Right lobe of liver (tissue), 6 donors: ENCODE measurements at regions not wholly inside any gene's neighbourhood (a gene's known extent, or its start where the extent isn't known, plus 50 kb on each side); places are given as distances from the start of the nearest gene placed in this dataset.

ENCODE experiments used
- ATAC-seq, 4 donors: fragments of 200-7000 bp; cut with Tn5 transposase; one replicate each; pipeline ENCODE4 v1.9.1; 2020; ENCODE audit warnings: mild to moderate bottlenecking in 4 of 4, moderate library complexity in 4 of 4
- DNase-seq, 3 donors: peaks; one replicate each; pipeline ENCODE4 v3.0.0-alpha.2; 2020
- H3K27ac ChIP-seq, 3 donors: fragments of 200-600 bp; one replicate each; pipeline ENCODE4 v1.8.0; 2022
- H3K27me3 ChIP-seq, 2 donors: fragments of 200-600 bp; one replicate each; pipeline ENCODE4 v1.8.0; 2022
- H3K36me3 ChIP-seq, 4 donors: fragments of 200-600 bp; sonication (generic) in 1 of 4; one replicate each; pipeline versions ENCODE4 v1.5.1 to v1.8.0; 2017 to 2022; ENCODE audit warnings: control low read depth in 1 of 4
- H3K4me1 ChIP-seq, 4 donors: fragments of 200-600 bp; sonication (generic) in 1 of 4; one replicate each; pipeline versions ENCODE4 v1.5.1 to v1.8.0; 2017 to 2022; ENCODE audit warnings: control low read depth in 1 of 4
- H3K4me3 ChIP-seq, 3 donors: fragments of 200-600 bp; one replicate each; pipeline ENCODE4 v1.8.0; 2022
- H3K9me3 ChIP-seq, 4 donors: fragments of 200-600 bp; sonication (generic) in 1 of 4; one replicate each; pipeline versions ENCODE4 v1.5.1 to v1.8.0; 2017 to 2022; ENCODE audit warnings: control low read depth in 1 of 4
- CTCF ChIP-seq, 4 donors: fragments of 200-600 bp in 3 of 4; fragments of 450-650 bp in 1 of 4; IDR thresholded peaks; one replicate each; pipeline versions ENCODE4 v1.5.1 to v1.8.0; 2016 to 2022; ENCODE audit warnings: antibody characterized with exemption in 4 of 4, mild to moderate bottlenecking in 2 of 4
- POLR2A ChIP-seq: fragments of 450-650 bp; IDR thresholded peaks from one replicate; pipeline ENCODE4 v1.6.1; 2017; ENCODE audit warnings: antibody characterized with exemption, mild to moderate bottlenecking
- WGBS: methylation state at CpG from one replicate; pipeline ENCODE4 v1.1.6; 2018; ENCODE audit warnings: low coverage, low lambda C conversion rate; ENCODE audit not compliant: insufficient coverage; ENCODE audit errors: missing lambda C conversion rate; 5-methylcytosine and 5-hydroxymethylcytosine counted together
- intact Hi-C, 2 donors: fragments of 100-400 bp; cut with DNase I; formaldehyde crosslinking; loops; one replicate each; pipeline versions ENCODE4 v1.11.2 to v1.14.1; 2022
- donor health status: DM: no; HTN: yes; CAD: no.
- donor health status: DM: no; HTN: no; CAD: no.
- donor health status: DM: no; HTN: no; CAD: no.
- donor health status: DM: no; HTN: yes; CAD: no.
- donor health status: DM: no; HTN: yes; CAD: no.

- no peaks in the 10 kb centered on the region for H3K36me3 ChIP-seq
- H3K27ac ChIP-seq = no peak overlapping the region
- ATAC-seq (no peak), DNase-seq (no peak)
- H3K4me1 ChIP-seq = peaks cover 0 to 3% (median 0%) of the 10 kb centered on the region in 4 donors
- H3K27me3 ChIP-seq = no peaks in the 10 kb centered on the region
- no peak overlapping the region for H3K4me3 ChIP-seq
- TF ChIP-seq POLR2A (no peak), CTCF (IDR thresholded peaks at IDR 0.05) (no peak)
- WGBS = 76% methylated on average over 3 of the region's 3 CpGs
- H3K9me3 ChIP-seq = no peaks in the 10 kb centered on the region
- intact Hi-C loops = no loop called here
These were observed 251.9 kb downstream of the SEC23A start for GRCh38 chr14:38851111-38851510.

DNA sequence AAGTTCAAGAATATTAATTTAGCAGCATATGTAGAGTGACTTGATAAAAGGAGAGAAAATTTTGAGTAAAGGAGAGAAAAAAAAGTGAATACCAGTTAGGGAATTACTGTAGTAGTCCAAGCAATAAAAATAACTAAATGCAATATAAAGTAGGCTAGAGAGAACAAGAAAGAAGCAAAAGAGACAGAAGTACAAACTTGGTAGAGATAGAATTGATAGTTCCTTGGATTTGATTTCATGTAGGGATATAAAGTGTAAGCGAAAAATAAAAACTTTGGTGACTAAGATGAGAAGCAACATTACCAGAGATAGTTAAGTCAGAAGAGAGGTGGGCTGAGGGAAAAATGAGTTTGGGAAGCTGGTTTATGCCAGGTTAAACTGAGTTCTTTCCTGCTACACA, 252.4 kb downstream of the SEC23A start:
- Histone ChIP-seq H3K27ac (no peak overlapping the region), H3K9me3 (no peaks in the 10 kb centered on the region), H3K36me3 (no peaks in the 10 kb centered on the region), H3K4me1 (peaks cover 0 to under 1% (median 0%) of the 10 kb centered on the region in 4 donors), H3K27me3 (no peaks in the 10 kb centered on the region), H3K4me3 (no peak overlapping the region)
- DNase-seq (no peak), ATAC-seq (no peak)
- intact Hi-C loops = no loop called here
- TF ChIP-seq CTCF (IDR thresholded peaks at IDR 0.05) (no peak), POLR2A (no peak)
- WGBS = 100% methylated on average over 1 of the region's 1 CpG

- ATAC-seq (no peak), DNase-seq (no peak)
- Histone ChIP-seq H3K4me3 (no peak overlapping the region), H3K9me3 (no peaks in the 10 kb centered on the region), H3K27me3 (no peaks in the 10 kb centered on the region), H3K36me3 (no peaks in the 10 kb centered on the region), H3K27ac (no peak overlapping the region), H3K4me1 (no peaks in the 10 kb centered on the region)
- TF ChIP-seq CTCF (IDR thresholded peaks at IDR 0.05) = no peak
- no peak for TF ChIP-seq POLR2A
- intact Hi-C loops = no loop called here
- WGBS = 42% methylated on average over 2 of the region's 2 CpGs
These were observed 254.6 kb downstream of the SEC23A start for GRCh38 chr14:38848243-38848935.

- Histone ChIP-seq H3K27me3 (no peaks in the 10 kb centered on the region), H3K4me1 (no peaks in the 10 kb centered on the region), H3K4me3 (no peak overlapping the region), H3K9me3 (no peaks in the 10 kb centered on the region), H3K27ac (no peak overlapping the region), H3K36me3 (no peaks in the 10 kb centered on the region)
- ATAC-seq (no peak), DNase-seq (no peak)
- intact Hi-C loops = no loop called here
- TF ChIP-seq CTCF (IDR thresholded peaks at IDR 0.05) (no peak), POLR2A (no peak)
- 50% methylated on average over 3 of the region's 3 CpGs for WGBS
These were observed 255.9 kb downstream of the SEC23A start for GRCh38 chr14:38847161-38847560.
